ENCODE measurements at regions not wholly inside any gene's neighbourhood (a gene's known extent, or its start where the extent isn't known, plus 50 kb on each side); places are given as distances from the start of the nearest gene placed in this dataset.

DNA sequence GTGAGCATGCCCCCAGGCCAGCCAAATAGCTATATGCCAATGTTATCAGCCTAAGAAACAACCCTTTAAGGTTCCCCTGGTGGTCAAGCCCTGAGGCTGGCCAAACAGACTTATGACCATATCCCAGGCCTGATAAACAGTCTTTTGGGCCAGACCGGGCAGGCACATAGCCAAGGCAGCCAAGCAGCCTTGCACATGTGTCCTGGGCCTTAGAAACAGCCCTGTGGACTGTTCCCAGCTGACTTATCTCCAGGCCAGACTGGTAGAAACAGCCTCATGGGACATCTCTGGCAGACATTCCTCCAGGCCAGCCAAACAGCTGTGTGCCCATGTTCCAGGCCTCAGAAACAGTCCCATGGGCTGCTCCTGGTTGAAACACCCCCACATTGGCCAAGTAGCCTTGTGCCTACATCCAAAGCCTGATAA lies 295.0 kb upstream of the MGAT4C start:
- TF ChIP-seq, protein P1, sequence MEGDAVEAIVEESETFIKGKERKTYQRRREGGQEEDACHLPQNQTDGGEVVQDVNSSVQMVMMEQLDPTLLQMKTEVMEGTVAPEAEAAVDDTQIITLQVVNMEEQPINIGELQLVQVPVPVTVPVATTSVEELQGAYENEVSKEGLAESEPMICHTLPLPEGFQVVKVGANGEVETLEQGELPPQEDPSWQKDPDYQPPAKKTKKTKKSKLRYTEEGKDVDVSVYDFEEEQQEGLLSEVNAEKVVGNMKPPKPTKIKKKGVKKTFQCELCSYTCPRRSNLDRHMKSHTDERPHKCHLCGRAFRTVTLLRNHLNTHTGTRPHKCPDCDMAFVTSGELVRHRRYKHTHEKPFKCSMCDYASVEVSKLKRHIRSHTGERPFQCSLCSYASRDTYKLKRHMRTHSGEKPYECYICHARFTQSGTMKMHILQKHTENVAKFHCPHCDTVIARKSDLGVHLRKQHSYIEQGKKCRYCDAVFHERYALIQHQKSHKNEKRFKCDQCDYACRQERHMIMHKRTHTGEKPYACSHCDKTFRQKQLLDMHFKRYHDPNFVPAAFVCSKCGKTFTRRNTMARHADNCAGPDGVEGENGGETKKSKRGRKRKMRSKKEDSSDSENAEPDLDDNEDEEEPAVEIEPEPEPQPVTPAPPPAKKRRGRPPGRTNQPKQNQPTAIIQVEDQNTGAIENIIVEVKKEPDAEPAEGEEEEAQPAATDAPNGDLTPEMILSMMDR (IDR thresholded peaks at IDR 0.05), result no peak
- TF ChIP-seq POLR2A (IDR thresholded peaks at IDR 0.05), result no peak
